ENCODE measurements at regions not wholly inside any gene's neighbourhood (a gene's known extent, or its start where the extent isn't known, plus 50 kb on each side); places are given as distances from the start of the nearest gene placed in this dataset.

- no peak for TF ChIP-seq POLR2A (IDR thresholded peaks at IDR 0.05)
- peak in 2 of 3 donors; percentile 52 to 73 for TF ChIP-seq CTCF (IDR thresholded peaks at IDR 0.05)
- TF ChIP-seq POLR2AphosphoS5 (IDR thresholded peaks at IDR 0.05), result peak in 1 of 3 donors; percentile 21
Measured at GRCh38 chr10:27360581-27361172, 120.1 kb upstream of the ACBD5 start.
